Upper lobe of left lung (tissue), 4 donors: ENCODE measurements at regions not wholly inside any gene's neighbourhood (a gene's known extent, or its start where the extent isn't known, plus 50 kb on each side); places are given as distances from the start of the nearest gene placed in this dataset.

Source experiments
- EP300 ChIP-seq, 4 donors: sonication (generic); formaldehyde crosslinking; IDR thresholded peaks; one replicate each; pipeline ENCODE4 v1.5.1; 2017; ENCODE audit warnings: antibody characterized with exemption in 4 of 4, control low read depth in 2 of 4
- POLR2A ChIP-seq, 4 donors: fragments of 450-650 bp; IDR thresholded peaks; one replicate each; pipeline ENCODE4 v1.5.1; 2016 to 2017; ENCODE audit warnings: antibody characterized with exemption in 4 of 4, mild to moderate bottlenecking in 2 of 4
- POLR2AphosphoS5 ChIP-seq, 2 donors: sonication (generic); formaldehyde crosslinking; IDR thresholded peaks; one replicate each; pipeline ENCODE4 v1.5.1; 2017; ENCODE audit warnings: antibody characterized with exemption in 2 of 2
- TF ChIP-seq, protein P1 (sequence below), 6 experiments: fragments of 450-650 bp in 4 of 6; fragments of 200-600 bp in 2 of 6; sonication (generic) in 2 of 6; IDR thresholded peaks; one replicate each; pipeline ENCODE4 v1.5.1; 2016 to 2019; ENCODE audit warnings: antibody characterized with exemption in 6 of 6

DNA sequence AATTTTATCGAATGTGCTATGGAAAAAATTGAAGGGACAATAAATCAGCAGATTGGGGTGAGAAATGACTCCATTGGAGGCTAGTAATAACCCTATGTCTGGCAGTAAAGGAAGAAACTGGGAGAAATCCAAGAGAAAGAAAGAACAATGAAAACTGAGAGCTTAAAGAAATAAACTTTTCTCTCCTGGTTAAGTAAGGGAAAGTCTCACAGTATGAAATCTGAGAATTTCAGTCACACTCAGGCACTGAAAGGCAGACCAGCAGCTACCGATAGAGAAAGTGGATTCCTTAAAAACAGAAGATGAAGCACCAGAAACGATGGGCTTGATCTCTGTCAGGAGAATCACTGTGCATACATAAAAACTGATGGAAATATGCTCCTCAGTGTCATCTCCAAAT is 404.2 kb downstream of the PLPP3 start:
- TF ChIP-seq, protein P1, sequence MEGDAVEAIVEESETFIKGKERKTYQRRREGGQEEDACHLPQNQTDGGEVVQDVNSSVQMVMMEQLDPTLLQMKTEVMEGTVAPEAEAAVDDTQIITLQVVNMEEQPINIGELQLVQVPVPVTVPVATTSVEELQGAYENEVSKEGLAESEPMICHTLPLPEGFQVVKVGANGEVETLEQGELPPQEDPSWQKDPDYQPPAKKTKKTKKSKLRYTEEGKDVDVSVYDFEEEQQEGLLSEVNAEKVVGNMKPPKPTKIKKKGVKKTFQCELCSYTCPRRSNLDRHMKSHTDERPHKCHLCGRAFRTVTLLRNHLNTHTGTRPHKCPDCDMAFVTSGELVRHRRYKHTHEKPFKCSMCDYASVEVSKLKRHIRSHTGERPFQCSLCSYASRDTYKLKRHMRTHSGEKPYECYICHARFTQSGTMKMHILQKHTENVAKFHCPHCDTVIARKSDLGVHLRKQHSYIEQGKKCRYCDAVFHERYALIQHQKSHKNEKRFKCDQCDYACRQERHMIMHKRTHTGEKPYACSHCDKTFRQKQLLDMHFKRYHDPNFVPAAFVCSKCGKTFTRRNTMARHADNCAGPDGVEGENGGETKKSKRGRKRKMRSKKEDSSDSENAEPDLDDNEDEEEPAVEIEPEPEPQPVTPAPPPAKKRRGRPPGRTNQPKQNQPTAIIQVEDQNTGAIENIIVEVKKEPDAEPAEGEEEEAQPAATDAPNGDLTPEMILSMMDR (IDR thresholded peaks at IDR 0.05): no peak
- no peak for TF ChIP-seq EP300 (IDR thresholded peaks at IDR 0.05)
- no peak for TF ChIP-seq POLR2AphosphoS5 (IDR thresholded peaks at IDR 0.05)
- TF ChIP-seq POLR2A (IDR thresholded peaks at IDR 0.05): no peak
